GM21717 (cell line): ENCODE measurements at regions not wholly inside any gene's neighbourhood (a gene's known extent, or its start where the extent isn't known, plus 50 kb on each side); places are given as distances from the start of the nearest gene placed in this dataset.
"Not testable (repeated sequence)": the region's sequence is repeated elsewhere in the genome, so short reads cannot be mapped to it uniquely, and the experiment has no call there.

Experiments used
- ATAC-seq: cut with Tn5 transposase; IDR thresholded peaks from one replicate; pipeline ENCODE4 v1.9.1; 2021; ENCODE audit warnings: mild to moderate bottlenecking, moderate library complexity; ENCODE audit not compliant: unreplicated experiment

- ATAC-seq = no peak
These were observed 251.6 kb downstream of the ZWINT start for GRCh38 chr10:56109454-56109853.

DNA sequence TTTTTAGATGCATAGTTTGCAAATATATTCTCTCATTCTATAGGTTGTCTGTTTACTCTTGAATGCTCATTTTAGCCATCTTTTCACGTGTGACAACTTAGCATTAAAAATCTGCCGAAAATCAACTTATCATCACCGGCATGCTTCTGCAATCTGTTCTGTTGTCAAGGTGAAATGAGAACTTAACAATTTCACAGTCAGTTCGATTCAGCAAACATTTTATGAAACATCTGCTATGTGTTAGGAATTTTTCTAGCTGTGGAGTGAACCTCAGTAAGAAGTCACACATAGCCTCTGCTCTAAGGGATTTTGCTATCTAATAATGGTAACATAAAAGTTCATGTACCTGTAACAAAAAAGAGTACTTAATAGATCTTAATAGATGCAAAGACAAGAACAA is 256.1 kb downstream of the ZWINT start:
- ATAC-seq = no peak

DNA sequence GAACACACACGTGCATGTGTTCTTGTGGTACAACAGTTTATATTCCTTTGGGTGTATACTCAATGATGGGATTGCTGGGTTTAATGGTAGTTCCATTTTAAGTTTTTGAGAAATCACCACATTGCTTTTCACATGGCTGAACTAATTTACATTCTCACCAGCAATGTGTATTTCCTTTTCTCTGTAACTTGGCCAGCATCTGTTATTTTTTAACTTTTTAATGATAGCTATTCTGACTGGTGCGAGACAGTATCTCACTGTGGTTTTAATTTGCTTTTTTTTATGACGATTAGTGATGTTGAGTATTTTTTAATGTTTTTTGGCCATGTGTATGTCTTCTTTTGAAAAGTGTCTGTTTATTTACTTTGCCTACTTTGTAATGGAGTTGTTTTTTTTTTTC is 256.6 kb downstream of the ZWINT start:
- no peak for ATAC-seq

GRCh38 chr10:56096226-56096517 is 264.9 kb downstream of the ZWINT start:
- ATAC-seq = no peak

- no peak for ATAC-seq
These were observed 265.4 kb downstream of the ZWINT start for GRCh38 chr10:56095506-56096225.

DNA sequence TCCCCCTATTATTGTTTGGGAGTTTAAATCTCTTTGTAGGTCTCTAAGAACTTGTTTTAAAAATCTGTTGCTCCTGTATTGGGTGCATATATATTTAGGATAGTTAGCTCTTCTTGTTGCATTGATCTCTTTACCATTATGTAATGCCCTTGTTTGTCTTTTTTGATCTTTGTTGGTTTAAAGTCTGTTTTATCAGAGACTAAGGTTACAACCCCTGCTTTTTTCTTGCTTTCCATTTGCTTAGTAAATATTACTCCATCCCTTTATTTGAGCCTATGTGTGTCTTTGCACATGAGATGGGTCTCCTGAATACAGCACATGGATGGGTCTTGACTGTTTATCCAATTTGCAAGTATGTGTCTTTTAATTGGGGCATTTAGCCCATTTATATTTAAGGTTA is 267.4 kb downstream of the ZWINT start:
- not testable (repeated sequence) for ATAC-seq

DNA sequence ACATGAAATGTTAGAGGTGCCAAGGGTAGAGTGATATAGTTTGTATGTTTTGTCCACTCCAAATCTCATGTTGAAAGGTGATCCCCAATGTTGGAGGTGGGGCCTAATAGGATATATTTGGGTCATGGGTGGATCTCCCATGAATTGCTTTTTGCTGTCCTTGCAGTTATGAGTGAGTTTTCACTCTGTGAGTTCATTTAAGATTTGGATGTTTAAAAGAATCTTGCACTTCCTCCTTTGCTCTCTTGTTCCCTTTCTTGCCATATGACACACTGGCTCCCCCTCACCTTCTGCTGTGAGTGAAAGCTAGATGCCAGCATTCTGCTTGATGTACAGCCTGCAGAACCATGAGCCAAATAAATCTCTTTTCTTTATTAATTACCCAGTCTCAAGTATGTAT is 269.2 kb downstream of the ZWINT start:
- ATAC-seq = no peak

- no peak for ATAC-seq
These were observed 270.0 kb downstream of the ZWINT start for GRCh38 chr10:56090914-56091540.

- no peak for ATAC-seq
These were observed 275.5 kb downstream of the ZWINT start for GRCh38 chr10:56085406-56086122.

DNA sequence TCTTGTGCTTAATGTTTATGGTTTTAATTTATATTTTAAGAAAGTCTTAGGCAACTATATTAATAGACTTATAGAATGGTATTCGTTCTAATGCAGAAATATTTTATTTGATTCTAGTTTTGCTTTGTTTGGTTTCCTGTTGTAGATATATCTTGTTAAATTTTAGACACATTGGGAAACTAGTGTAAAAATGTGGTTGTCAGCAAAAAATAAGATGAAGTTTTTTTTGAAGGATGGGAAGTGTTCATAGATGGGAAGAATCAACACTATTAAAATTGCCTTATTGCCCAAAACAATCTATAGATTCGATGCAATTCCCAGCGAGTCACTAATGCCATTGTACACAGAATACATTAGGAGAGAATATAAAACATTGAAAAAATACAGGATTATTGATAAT is 278.9 kb downstream of the ZWINT start:
- ATAC-seq = no peak

- no peak for ATAC-seq
These were observed 292.4 kb downstream of the ZWINT start for GRCh38 chr10:56068473-56069263.

- ATAC-seq = no peak
These were observed 293.0 kb downstream of the ZWINT start for GRCh38 chr10:56068040-56068439.

- ATAC-seq = no peak
These were observed 297.4 kb downstream of the ZWINT start for GRCh38 chr10:56063642-56064041.

DNA sequence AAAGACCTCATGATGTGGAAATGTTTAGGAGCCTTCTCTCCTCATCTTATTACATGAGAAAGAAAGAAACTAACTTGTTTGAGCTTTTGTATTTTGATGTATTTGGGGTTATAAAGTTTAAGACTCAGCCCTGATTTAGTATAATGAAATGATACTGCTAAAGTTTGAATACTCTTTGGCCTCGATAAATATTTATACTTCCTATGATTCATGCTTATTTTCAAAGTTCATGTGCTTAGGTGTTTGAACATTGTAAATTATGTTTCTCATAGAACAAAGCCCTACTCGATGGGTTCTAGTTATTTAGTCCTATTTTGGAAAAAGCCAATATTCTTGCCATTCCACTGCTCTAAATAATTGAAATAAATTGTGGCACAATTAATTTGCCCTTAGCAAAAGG is 303.2 kb downstream of the ZWINT start:
- no peak for ATAC-seq

DNA sequence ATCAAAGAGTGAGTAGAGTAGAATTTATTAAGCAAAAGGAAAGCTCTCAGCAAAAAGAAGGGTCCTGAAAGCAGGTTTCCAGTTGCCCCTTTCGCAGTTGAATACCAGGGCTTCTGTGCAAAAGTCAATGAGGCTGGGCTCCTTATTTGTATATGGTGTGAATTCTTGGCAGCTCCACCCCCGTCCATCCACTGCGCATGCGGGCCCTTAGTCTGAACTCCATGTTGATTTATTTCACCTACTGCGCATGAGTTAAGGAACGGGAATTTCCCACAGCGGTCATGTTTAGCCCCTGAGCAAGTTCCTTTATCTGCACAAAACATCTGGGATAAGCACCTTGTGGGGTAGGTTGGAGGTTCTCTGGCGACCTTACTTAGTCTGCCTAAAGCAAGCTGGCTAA is 325.6 kb downstream of the ZWINT start:
- ATAC-seq = no peak

DNA sequence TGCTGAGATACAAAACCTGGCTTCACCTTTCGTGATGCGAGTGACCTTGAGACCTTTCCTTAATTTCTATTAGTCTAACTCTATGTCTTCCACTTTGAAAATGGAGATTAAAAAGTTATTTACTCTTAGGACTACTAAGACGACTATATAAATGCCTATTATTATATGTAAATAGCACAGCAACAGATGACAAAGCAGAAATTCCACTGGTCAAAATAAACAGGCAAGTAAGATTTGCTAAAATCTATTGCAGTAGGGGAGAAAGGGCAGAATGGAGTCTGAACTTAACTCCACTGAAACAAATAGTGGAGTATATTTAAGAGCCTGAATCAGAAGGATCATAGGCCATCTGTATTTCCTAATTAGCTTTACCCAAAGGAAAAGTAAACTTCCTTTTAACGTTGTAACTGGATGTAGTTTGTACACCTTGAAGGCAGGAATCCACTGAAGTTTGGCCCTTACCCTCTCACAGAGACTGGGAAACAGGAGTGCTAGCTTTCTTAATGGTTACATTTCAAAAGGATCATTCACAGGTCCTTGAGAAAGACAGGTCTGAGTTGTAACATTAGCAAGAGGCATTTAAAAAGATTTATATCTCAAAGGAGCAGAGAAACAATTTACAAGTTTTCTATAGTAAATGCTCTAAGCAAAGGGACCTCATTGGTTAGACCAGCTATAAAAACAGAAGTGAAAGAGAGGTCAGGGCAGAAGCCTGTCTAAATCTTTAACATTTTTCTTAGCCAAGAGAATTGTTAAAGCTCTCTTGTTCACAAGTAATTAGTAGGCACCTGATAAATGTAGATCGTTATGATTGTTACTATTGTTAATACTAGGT is 332.5 kb downstream of the ZWINT start:
- no peak for ATAC-seq

GRCh38 chr10:56012101-56012500 is 349.0 kb downstream of the ZWINT start:
- ATAC-seq = no peak

DNA sequence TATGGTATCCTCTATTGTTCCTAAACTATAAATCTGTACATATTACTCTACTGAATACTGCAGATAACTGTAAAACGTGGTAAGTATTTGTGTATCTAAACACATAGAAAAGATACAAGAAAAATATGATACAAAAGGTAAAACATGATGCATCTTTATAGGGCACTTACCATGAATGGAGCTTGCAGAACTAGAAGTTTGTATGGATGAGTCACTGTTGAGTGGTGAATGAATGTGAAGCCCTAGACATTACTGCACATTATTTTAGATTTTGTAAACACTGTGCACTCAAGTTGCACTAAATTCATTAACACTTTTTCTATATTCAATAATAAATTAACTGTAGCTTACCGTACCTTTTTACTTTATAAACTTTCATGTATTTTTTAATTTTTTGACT is 357.5 kb downstream of the ZWINT start:
- ATAC-seq = no peak

DNA sequence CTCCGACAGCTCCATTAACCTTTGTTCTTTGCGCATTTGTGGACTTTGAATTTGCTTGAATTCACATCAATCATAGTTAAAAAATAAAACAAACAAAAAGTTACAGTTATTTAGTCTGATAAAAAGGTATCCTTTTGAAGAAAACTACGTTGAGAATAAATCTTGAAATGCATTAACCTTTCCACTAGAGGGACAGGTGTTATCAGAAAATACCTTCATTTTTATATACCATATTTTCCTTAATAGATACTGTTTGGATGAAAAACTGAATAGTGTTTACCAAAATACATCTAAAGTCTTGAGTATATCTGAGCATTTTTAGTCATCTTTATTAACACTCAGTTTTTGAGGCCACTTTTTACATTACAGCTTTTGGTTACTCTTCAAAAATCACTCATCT is 371.9 kb downstream of the ZWINT start:
- no peak for ATAC-seq

- no peak for ATAC-seq
These were observed 381.9 kb downstream of the ZWINT start for GRCh38 chr10:55979203-55979602.

DNA sequence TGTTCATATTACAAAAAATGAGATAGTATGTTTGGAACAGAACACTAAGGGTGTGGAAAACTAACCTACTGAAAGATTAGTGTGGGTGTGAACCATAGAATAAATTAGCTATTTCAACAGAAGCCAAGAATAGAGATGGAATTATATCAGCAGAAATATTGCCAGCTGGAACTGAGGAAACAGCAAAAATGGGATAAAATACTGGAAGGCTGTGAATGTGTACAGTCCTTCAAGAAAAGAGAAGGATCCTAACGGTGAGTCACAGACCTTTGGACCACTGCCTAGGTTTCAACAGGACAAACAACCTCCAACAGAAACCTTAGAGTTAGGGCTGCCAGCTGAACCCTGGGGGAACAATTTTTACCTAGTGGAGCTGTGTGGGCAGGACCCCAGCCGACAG is 395.0 kb downstream of the ZWINT start:
- ATAC-seq = no peak
